Lung microvascular endothelial cell (primary cell): ENCODE measurements at regions not wholly inside any gene's neighbourhood (a gene's known extent, or its start where the extent isn't known, plus 50 kb on each side); places are given as distances from the start of the nearest gene placed in this dataset.
A peak's percentile ranks its signal among the peaks of the same experiment; 100 is the strongest.
"Not testable (repeated sequence)": the region's sequence is repeated elsewhere in the genome, so short reads cannot be mapped to it uniquely, and the experiment has no call there.

ENCODE experiments used
- DNase-seq, 2 donors: peaks; one replicate each; pipeline versions ENCODE4 v3.0.0 to v3.0.0-alpha.2; 2010; ENCODE audit warnings: low read depth in 2 of 2

- DNase-seq = no peak
These were observed 579.3 kb downstream of the PIK3C3 start for GRCh38 chr18:42534313-42534712.

DNA sequence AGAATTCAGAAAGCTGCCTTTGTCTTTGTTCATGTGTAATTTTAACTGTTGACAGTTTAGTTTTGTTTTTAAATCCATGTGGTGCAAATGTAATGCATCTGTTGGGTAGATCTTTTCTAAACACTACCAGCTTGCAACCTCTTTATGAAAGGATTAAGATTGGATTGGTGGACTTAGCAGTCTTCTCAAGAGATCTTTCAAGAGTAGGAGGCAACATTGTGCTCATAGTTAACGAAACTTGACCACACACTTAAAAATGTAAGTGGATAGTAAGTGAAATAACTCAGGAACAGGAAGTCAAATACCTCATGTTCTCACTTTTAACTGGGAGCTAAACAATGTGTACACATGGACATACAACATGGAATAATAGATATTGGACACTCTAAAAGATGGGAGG is 579.0 kb downstream of the RIT2 start:
- DNase-seq = no peak

DNA sequence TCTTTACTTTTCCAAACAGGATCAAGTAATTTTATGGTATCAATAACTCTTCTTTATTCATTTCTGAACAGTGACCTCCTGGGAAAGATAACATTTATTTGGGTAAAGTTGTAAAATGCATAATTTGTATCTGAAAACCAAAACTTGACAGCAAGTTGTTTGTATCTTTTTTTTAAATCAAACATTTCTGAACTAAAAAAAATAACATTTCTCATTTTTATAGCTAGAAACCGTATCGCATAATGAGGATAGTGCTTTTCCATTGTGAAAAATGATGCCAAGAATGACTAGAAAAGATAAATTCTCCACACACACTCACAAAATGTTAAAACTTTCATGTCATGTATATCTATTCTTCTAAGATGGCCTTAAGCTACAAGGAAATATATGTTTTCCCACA is 578.2 kb downstream of the RIT2 start:
- no peak for DNase-seq

- no peak for DNase-seq
These were observed 570.6 kb downstream of the RIT2 start for GRCh38 chr18:42544901-42545300.

DNA sequence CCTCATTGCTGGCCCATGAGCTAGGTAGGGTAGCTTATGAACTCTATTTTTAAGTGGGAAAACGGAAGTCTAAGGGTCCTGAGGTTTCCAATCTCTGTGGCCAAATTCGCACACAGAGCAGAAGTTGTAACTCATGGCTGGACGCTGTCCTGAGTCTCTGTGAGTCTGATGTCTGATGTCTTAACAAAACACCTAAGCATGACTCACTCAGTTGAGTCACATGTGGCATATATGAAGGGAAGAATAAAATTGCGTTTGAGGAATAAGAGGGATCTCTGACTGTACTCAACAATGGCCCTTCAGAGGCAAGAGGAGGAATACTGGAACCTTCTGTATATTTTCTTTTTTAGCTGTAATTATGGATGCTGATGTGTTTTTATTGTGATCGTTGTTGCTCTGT is 569.7 kb downstream of the RIT2 start:
- DNase-seq = no peak

DNA sequence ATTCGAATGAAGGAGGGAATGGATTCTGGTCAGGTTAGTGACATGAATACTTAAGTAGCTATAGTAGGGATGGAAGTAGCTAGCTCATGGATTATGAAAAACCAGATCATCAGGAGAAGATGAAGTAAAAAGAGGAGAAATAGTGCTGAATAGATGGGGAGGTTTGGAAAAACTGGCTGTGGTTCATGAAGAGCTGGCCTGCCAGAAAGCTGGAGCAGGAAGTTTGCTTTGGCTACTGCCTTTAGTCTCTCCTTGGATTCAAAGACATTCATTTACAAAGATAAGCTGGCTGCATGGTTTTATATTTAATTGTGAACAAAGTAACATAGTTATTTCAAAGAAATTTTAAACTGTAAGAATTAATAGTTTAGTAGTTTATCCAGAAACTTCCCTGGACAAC is 567.0 kb downstream of the RIT2 start:
- no peak for DNase-seq

DNA sequence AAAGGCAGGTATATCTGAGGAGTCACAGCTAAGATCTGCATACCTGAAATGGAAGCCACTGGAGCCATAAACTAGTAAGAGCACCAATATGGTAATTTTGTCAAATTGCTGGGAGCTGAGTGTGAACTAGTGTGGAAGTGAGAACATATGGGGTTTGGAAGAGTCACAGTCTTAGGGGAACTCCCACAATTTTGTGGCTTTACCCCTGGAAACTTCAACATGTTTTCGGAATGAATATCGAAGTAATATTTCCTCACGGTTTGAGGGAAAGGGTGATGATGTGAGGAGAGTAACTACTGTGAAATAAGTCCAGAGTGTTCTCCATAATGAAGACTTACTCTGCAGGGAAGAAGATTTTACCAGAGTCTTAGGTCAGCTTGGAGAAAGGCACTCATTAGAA is 565.9 kb downstream of the RIT2 start:
- no peak for DNase-seq

- not testable (repeated sequence) for DNase-seq
These were observed 562.9 kb downstream of the RIT2 start for GRCh38 chr18:42552559-42552958.

DNA sequence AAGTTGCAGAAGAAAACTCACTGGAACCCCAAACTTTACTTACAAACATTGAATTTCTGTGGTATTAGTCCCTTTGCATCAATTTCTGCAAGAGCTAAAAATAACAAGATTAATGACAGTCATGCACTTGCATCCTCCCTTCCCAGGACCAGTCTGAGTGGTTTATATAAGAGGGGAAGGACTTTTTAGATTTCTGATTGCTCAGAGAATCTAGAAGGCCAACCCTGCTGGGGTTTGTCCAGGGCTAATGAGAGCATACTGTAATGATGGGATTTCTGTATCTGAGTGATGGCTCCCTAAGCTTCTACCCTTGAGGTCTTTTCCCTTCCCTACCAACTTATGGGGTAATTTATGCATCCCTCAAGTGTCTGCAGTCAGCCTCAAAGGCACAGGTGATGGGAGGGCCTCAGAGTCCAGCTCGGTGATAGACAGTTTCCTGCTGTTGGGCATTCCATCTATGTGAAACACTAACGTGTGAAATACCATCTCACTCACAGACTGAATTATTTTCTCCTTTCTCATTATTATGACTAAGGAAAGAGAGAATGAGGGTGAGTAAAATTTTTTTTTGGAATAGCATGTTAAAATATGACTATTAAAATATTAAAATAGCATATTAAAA is 556.3 kb downstream of the RIT2 start:
- no peak for DNase-seq

DNA sequence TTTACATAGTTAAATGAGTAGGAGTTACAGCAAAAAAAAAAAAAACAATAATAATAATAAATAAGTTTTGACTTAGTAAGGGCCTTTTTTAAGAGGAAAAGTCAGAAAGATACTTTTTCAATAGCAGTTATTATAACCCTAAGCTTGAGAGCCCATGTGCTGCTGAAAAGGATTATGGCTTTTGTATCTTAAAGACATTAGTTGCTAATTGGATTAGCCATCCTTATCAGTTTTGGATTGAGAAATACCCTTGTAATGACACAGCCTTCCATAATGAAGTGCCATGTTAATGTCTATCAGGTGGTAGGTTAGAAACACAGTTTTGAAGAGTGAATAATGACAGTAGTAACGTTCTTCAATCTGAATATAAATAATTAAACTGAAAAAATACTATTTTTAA is 554.0 kb downstream of the RIT2 start:
- no peak for DNase-seq

DNA sequence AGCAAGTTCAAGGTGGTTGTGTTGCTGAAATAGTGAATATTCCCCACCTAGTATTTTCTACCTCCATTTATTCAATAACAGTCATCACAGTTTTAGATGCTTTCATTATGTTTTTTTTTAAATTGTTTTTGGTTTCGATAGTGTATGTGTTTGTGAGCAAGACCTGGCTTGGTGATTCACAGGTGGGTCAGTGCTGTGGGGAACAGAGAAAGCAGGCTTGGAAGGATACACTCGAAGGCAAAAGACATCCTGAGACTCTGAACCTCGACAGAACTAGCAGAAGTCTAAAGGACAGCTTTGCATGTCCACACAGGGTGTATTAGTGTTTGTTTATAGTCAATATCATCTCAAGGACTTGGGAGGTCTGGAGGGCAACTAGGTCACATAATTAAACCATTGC is 551.5 kb downstream of the RIT2 start:
- DNase-seq = no peak

- no peak for DNase-seq
These were observed 550.7 kb downstream of the RIT2 start for GRCh38 chr18:42564761-42565160.

GRCh38 chr18:42568773-42569172 is 546.7 kb downstream of the RIT2 start:
- DNase-seq = no peak

- DNase-seq = no peak
These were observed 540.6 kb downstream of the RIT2 start for GRCh38 chr18:42574871-42575270.

GRCh38 chr18:42576124-42576523 is 539.4 kb downstream of the RIT2 start:
- no peak for DNase-seq

GRCh38 chr18:42578792-42579191 is 536.7 kb downstream of the RIT2 start:
- DNase-seq = no peak

GRCh38 chr18:42582266-42582665 is 533.2 kb downstream of the RIT2 start:
- DNase-seq = no peak

DNA sequence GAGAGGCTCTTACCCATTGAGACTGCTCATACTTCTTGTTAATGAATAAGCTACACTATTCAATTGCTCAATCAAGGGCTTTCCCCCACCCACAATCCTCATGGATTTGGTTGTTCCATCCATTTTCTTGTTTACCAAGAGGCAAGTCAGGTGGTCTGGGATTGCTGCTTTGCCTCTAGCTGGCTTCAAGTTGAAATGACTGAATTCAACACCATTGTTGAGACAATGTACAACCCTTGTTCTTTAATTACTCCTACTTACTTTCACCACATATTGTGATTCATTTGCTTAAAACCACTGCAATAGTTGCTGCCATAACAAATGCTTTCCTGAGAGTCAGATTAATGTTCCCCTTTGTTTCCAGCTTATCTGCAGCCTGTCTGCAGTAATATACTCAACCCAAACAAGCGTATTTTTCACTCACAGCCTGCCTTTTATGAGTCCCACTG is 532.2 kb downstream of the RIT2 start:
- no peak for DNase-seq

DNA sequence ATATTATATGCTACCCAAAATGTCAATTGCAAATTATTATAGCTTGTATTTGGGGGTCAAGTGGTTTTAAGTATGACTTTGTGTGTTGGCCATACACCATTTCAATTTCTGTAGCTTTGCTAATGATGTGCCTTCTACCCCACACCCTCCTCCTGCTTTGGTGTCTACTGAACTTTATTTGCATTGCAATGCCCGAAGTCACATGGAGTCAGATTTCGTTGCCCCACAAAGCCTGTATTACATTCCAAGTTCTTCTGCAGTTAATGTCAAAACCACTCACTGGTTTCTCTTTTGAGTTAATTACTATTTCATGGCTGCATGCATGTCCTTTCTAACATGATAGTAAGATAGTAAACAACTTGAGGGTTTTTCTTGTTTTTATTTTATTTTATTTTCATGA is 528.9 kb downstream of the RIT2 start:
- no peak for DNase-seq

DNA sequence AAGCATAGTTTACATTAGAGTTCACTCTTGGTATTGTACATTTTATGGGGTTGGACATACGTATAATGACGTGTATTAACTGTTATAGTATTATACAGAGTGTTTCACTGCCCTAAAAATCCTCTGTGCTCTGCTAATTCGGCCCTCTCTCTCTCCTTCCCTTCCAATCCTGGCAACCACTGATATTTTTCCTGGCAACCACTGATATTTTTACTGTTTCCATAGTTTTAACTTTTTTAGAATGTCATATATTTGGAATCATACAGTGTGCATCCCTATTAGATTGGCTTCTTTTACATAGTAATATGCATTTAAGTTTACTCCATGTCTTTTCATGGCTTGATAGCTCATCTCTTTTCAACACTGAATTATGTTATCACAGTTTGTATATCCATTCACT is 526.7 kb downstream of the RIT2 start:
- DNase-seq = peak in 1 of 2 donors; percentile 12

GRCh38 chr18:42604820-42605219 is 510.7 kb downstream of the RIT2 start:
- no peak for DNase-seq

DNA sequence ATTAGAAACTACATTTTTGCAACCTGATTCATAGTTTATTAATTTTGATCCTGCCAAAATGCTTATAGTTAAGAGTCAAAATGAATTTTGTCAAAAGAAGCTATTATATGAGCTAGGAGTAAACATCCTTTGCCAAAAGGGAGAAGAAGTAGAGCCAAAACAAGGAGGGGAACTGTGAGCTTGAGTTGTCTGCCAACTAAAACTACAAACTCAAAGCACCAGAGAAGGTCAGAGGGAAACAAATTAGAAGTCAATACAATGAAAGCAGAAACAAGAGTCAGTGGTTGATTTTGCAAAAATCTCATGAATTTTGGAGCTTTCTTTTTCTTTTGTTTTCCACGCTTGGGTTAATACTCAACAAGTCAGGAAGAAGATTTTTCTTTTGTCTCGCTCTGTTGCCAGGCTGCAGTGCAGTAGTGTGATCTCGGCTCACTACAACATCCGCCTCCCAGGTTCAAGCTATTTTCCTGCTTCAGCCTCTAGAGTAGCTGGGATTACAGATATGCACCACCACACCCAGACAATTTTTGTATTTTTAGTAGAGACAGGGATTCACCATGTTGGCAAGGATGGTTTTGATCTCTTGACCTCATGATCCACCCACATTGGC is 508.5 kb downstream of the RIT2 start:
- DNase-seq = no peak

GRCh38 chr18:42611134-42611533 is 504.4 kb downstream of the RIT2 start:
- DNase-seq = no peak
